AG04450 (cell line): ENCODE measurements at regions not wholly inside any gene's neighbourhood (a gene's known extent, or its start where the extent isn't known, plus 50 kb on each side); places are given as distances from the start of the nearest gene placed in this dataset.
"Not testable (repeated sequence)": the region's sequence is repeated elsewhere in the genome, so short reads cannot be mapped to it uniquely, and the experiment has no call there.

ENCODE experiments used
- CTCF ChIA-PET: fragments of 300-600, 350-600 bp; formaldehyde crosslinking; extraction: SDS; loops from one replicate; lab custom pipeline; 2022; ENCODE audit warnings: antibody characterized with exemption, inconsistent platforms; lab: Charles Lee
- POLR2A ChIA-PET: fragments of 350-600 bp; formaldehyde crosslinking; extraction: SDS; loops from one replicate; lab custom pipeline; 2021; ENCODE audit warnings: antibody characterized with exemption, inconsistent platforms; lab: Yijun Ruan, JAX
- DNase-seq: peaks from one replicate; pipeline ENCODE4 v3.0.0-alpha.2; 2011; ENCODE audit warnings: low read depth, low spot score
- H3K27ac ChIP-seq: one replicate; pipeline ENCODE4 v1.5.1; 2012; ENCODE audit warnings: low read depth, low read length, control low read depth
- H3K27me3 ChIP-seq: one replicate; pipeline ENCODE4 v1.6.0; 2012; ENCODE audit warnings: low read length; ENCODE audit not compliant: control insufficient read depth, insufficient read depth
- H3K4me3 ChIP-seq: 2 replicates; pipeline ENCODE4 v1.5.1; 2011; ENCODE audit warnings: mild to moderate bottlenecking, low read depth, low read length, control low read depth
- H3K9me3 ChIP-seq: 2 replicates; pipeline ENCODE4 v1.5.1; 2012; ENCODE audit warnings: low read length; ENCODE audit not compliant: control insufficient read depth, insufficient read depth
- TF ChIP-seq, protein P1 (sequence below): IDR thresholded peaks from 2 replicates; pipeline ENCODE4 v1.5.1; 2011; ENCODE audit warnings: low read depth, low read length, control low read depth, inconsistent platforms

DNA sequence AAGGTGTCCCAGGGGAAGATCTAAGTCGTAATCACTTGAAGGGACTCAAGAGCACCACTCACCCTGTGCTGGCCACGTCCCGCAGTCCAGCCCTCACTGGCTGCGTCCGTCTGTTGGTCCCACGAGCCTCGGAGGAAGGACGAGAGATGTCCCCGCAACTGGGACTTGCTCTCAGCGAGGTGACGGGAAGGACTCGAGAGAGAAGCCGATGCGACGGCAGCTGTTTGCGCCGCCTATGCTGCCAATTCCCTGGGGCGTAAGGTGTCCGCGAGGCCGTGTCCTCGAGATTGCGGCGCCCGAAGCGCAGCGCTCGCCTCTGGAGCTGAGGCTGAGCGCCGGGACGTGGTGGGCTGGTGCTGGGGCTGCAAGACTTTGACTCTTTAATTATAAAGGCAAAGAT is 100.6 kb upstream of the SEMA3E start:
- H3K27ac ChIP-seq: no peak overlapping the region
- POLR2A ChIA-PET: no interaction called here
- TF ChIP-seq, protein P1, sequence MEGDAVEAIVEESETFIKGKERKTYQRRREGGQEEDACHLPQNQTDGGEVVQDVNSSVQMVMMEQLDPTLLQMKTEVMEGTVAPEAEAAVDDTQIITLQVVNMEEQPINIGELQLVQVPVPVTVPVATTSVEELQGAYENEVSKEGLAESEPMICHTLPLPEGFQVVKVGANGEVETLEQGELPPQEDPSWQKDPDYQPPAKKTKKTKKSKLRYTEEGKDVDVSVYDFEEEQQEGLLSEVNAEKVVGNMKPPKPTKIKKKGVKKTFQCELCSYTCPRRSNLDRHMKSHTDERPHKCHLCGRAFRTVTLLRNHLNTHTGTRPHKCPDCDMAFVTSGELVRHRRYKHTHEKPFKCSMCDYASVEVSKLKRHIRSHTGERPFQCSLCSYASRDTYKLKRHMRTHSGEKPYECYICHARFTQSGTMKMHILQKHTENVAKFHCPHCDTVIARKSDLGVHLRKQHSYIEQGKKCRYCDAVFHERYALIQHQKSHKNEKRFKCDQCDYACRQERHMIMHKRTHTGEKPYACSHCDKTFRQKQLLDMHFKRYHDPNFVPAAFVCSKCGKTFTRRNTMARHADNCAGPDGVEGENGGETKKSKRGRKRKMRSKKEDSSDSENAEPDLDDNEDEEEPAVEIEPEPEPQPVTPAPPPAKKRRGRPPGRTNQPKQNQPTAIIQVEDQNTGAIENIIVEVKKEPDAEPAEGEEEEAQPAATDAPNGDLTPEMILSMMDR: no peak
- peaks cover 5% of the 10 kb centered on the region for H3K9me3 ChIP-seq
- CTCF ChIA-PET: no interaction called here
- H3K27me3 ChIP-seq: no peaks in the 10 kb centered on the region
- DNase-seq: no peak
- no peak overlapping the region for H3K4me3 ChIP-seq

GRCh38 chr7:83739527-83739926 is 90.6 kb upstream of the SEMA3E start:
- ChIA-PET CTCF (no interaction called here), POLR2A (no interaction called here)
- no peak for DNase-seq
- TF ChIP-seq, protein P1: no peak
- Histone ChIP-seq H3K9me3 (no peaks in the 10 kb centered on the region), H3K27me3 (no peaks in the 10 kb centered on the region), H3K4me3 (no peak overlapping the region), H3K27ac (no peak overlapping the region)

DNA sequence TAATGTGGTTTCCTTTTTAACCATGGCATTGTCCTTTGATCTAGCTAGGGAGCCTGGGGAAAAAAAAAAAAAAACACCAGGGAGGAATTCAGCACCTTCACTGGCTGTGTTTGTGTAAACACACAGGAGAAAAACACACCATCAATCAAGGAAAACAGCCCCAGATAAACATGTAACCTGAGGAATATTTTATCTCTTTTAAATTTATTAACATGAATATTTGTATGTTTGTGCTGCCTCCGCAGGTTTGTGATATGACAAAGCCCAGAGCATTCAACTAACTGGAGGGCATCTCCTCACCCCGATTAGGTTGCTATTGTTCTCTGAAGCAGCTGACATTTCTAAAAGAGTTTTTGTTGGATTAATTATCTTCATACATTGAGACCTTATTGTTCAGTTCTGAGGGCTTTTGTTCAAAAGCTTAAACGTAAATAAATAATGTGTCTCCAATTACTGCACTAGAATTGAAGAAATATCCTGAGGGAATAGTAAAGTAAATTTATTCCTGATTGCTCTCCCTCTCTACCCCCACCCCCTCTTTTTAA is 89.4 kb upstream of the SEMA3E start:
- Histone ChIP-seq H3K27me3 (no peaks in the 10 kb centered on the region), H3K27ac (no peak overlapping the region), H3K9me3 (no peaks in the 10 kb centered on the region), H3K4me3 (no peak overlapping the region)
- DNase-seq: no peak
- TF ChIP-seq, protein P1: no peak
- POLR2A ChIA-PET: no interaction called here
- CTCF ChIA-PET: no interaction called here

DNA sequence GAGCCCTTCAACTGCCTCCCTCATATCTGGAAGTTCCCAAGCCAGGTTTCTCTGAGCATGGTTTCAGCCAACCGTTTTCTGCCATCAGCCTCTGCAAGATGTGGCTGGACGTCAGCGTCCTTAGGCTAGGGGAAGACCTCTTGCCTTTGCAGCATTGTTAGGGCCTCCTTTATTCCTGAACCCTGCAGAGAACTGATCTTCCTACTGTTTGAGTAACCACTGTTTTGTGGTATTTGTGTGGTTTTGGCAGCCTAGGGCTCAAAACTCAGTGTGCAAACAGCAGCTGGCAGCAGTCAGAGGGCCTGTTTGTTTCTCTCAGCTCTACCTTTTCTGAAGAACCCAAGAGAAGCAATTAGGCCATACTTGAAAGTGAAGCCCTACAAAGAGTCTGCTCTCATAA is 83.4 kb upstream of the SEMA3E start:
- POLR2A ChIA-PET: no interaction called here

DNA sequence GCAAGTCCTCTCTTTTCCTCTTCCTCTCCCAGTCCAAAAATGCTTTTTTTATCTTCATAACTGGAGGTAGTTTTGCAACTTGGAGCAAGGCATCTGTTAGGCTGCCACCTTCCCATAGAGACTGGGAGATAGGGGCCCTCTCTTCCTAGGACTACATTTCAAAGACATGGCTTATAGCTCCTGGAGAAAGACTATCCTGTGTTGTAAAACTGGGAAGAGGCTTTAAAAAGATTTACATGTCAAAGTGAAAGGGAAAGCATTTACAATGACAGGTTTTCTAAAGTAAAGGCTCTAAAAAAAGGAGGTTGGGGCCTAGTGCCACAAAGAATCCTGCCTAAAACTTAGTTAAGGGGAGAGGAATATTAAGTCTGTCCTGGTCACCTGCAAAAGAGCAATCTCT is 82.2 kb upstream of the SEMA3E start:
- no peak for DNase-seq
- TF ChIP-seq, protein P1: no peak
- POLR2A ChIA-PET: no interaction called here
- H3K4me3 ChIP-seq: no peak overlapping the region
- H3K27me3 ChIP-seq: no peaks in the 10 kb centered on the region
- no peak overlapping the region for H3K27ac ChIP-seq
- H3K9me3 ChIP-seq: no peaks in the 10 kb centered on the region
- CTCF ChIA-PET: no interaction called here

More for the DNA sequence above, 83.4 kb upstream of the SEMA3E start:
- Histone ChIP-seq H3K27ac (no peak overlapping the region), H3K9me3 (no peaks in the 10 kb centered on the region), H3K27me3 (no peaks in the 10 kb centered on the region), H3K4me3 (no peak overlapping the region)
- no peak for DNase-seq
- TF ChIP-seq, protein P1: no peak
- CTCF ChIA-PET: interaction anchor here (0.7 kb wide), 1 partner anchor 515 kb away, joined by 3 read pairs; no protein-coding TSS in a partner anchor

- H3K27me3 ChIP-seq, H3K4me3 ChIP-seq, POLR2A ChIA-PET, CTCF ChIA-PET, H3K27ac ChIP-seq, H3K9me3 ChIP-seq, DNase-seq: not testable (repeated sequence)
Measured at GRCh38 chr7:83716923-83717322, 68.0 kb upstream of the SEMA3E start.
